ENCODE measurements at regions not wholly inside any gene's neighbourhood (a gene's known extent, or its start where the extent isn't known, plus 50 kb on each side); places are given as distances from the start of the nearest gene placed in this dataset.

DNA sequence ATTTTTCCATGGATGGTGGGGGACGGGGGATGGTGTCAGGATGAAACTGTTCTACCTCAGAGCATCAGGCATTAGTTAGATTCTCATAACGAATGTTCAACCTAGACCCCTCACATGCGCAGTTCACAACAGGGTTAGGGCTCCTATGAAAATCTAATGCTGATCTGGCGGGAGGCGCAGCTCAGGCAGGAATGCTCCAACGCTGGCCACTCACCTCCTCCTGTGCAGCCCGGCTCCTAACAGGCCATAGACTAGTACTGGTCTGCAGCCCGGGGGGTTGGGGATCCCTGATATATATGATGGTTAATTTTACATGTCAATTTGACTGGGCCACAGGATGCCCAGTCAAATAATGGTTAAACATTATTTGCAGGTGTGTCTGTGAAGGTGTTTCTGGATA is 199.0 kb upstream of the NR4A3 start:
- Histone ChIP-seq H3K23me2 (ENCODE audit: low read depth, low read length) (no peaks in the 10 kb centered on the region), H3K4me3 (ENCODE audit: extremely low read depth in 1 of 4, insufficient read depth in 2 of 4, low read depth in 3 of 4, low read length in 4 of 4) (no peak overlapping the region), H3K4ac (replicated peaks; ENCODE audit: insufficient read length, low read depth, low read length) (no peak overlapping the region), H3K4me1 (replicated peaks in 1 of 4; ENCODE audit: control insufficient read depth in 3 of 4, insufficient read depth in 4 of 4, low read length in 3 of 4) (no peaks in the 10 kb centered on the region), H3K23ac (ENCODE audit: insufficient read length) (no peak overlapping the region), H2BK15ac (ENCODE audit: low read length) (no peak overlapping the region), H2AK5ac (ENCODE audit: low read depth, low read length) (no peak overlapping the region), H3K36me3 (ENCODE audit: control insufficient read depth in 2 of 4, insufficient read depth in 4 of 4, low read length in 3 of 4) (no peaks in the 10 kb centered on the region), H3K27me3 (replicated peaks in 1 of 4; ENCODE audit: control insufficient read depth in 3 of 4, extremely low read depth in 1 of 4, insufficient read depth in 3 of 4, low read length in 3 of 4) (no peaks in the 10 kb centered on the region), H2BK5ac (ENCODE audit: low read depth, low read length) (no peak overlapping the region), H3K79me2 (ENCODE audit: control insufficient read depth in 1 of 2, insufficient read depth in 2 of 2, low read length in 2 of 2) (no peaks in the 10 kb centered on the region), H3K27ac (ENCODE audit: low read depth, low read length) (no peak overlapping the region), H4K91ac (replicated peaks; ENCODE audit: insufficient read length, low read length) (no peak overlapping the region), H3K79me1 (ENCODE audit: low read depth, low read length) (no peaks in the 10 kb centered on the region), H4K5ac (ENCODE audit: insufficient read length, low read depth, low read length) (no peak overlapping the region), H2BK12ac (ENCODE audit: low read depth, low read length) (no peak overlapping the region), H3K18ac (ENCODE audit: extremely low read depth, low read length) (no peak overlapping the region), H2AFZ (ENCODE audit: low read length) (no peak overlapping the region), H4K8ac (ENCODE audit: extremely low read depth, insufficient read depth, low read length) (no peak overlapping the region), H3K4me2 (ENCODE audit: insufficient read depth in 1 of 2, low read depth in 2 of 2, low read length in 2 of 2) (no peak overlapping the region), H4K20me1 (replicated peaks in 1 of 2; ENCODE audit: control insufficient read depth in 1 of 2, insufficient read depth in 2 of 2, low read length in 2 of 2) (no peaks in the 10 kb centered on the region), H2BK120ac (replicated peaks; ENCODE audit: low read depth, low read length) (no peak overlapping the region), H3K56ac (replicated peaks; ENCODE audit: insufficient read length, low read depth, low read length) (no peak overlapping the region), H3K9me3 (ENCODE audit: insufficient read depth in 2 of 2, low read depth in 1 of 2, low read length in 1 of 2) (no peaks in the 10 kb centered on the region), H3K9ac (replicated peaks in 1 of 4; ENCODE audit: extremely low read depth in 1 of 4, low read depth in 3 of 4, low read length in 3 of 4) (no peak overlapping the region), H3K14ac (ENCODE audit: insufficient read length) (no peak overlapping the region), H2BK20ac (ENCODE audit: low read length) (no peak overlapping the region)
- 95% methylated on average over 8 of the region's 8 CpGs; no CpG with 5 or more reads in 1 of the 2 experiments for WGBS, 2 experiments (ENCODE audit: extremely low coverage in 1 of 2, insufficient coverage in 1 of 2, insufficient read length in 1 of 2, insufficient replicate concordance in 2 of 2, low coverage in 1 of 2, low lambda C conversion rate in 2 of 2, missing lambda C conversion rate in 1 of 2)
- ChIA-PET POLR2A (ENCODE audit: partially characterized antibody) (no interaction called here), CTCF (ENCODE audit: partially characterized antibody) (interaction anchor here (1.0 kb wide), 1 partner anchor 29 kb away, joined by 3 read pairs; no protein-coding TSS in a partner anchor)
- FAIRE-seq (no peak), DNase-seq (ENCODE audit: low read depth in 1 of 2, low spot score in 2 of 2) (no peak)
- TF ChIP-seq TAF1 (IDR thresholded peaks at IDR 0.05; ENCODE audit: low read depth, low read length) (no peak), PHF8 (conservative IDR thresholded peaks at IDR 0.05; ENCODE audit: low read depth, low read length) (no peak), GABPA (IDR thresholded peaks at IDR 0.05; ENCODE audit: borderline replicate concordance, insufficient read depth, low read length) (no peak), JUN (IDR thresholded peaks at IDR 0.05; ENCODE audit: low read depth, low read length) (no peak), BRCA1 (IDR thresholded peaks at IDR 0.05; ENCODE audit: low read depth, low read length) (no peak), NRF1 (IDR thresholded peaks at IDR 0.05; ENCODE audit: low read depth, low read length) (no peak), SIRT6 (IDR thresholded peaks at IDR 0.05; ENCODE audit: low read length) (no peak), POLR2AphosphoS5 (IDR thresholded peaks at IDR 0.05; ENCODE audit: low read depth, low read length) (no peak), SRF (IDR thresholded peaks at IDR 0.05; ENCODE audit: low read depth, low read length) (no peak), ZNF274 (IDR thresholded peaks at IDR 0.05; ENCODE audit: borderline replicate concordance, extremely low read depth, low read length) (no peak), BCL11A (IDR thresholded peaks at IDR 0.05; ENCODE audit: low read depth in 2 of 2, low read length in 2 of 2) (no peak), CHD2 (IDR thresholded peaks at IDR 0.05; ENCODE audit: low read length) (no peak)
- TF ChIP-seq, protein P1, sequence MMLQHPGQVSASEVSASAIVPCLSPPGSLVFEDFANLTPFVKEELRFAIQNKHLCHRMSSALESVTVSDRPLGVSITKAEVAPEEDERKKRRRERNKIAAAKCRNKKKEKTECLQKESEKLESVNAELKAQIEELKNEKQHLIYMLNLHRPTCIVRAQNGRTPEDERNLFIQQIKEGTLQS (IDR thresholded peaks at IDR 0.05; ENCODE audit: insufficient read depth, low read depth, low read length), result no peak
